ENCODE measurements at regions not wholly inside any gene's neighbourhood (a gene's known extent, or its start where the extent isn't known, plus 50 kb on each side); places are given as distances from the start of the nearest gene placed in this dataset.

GRCh38 chr20:39395478-39396291 is 433.5 kb downstream of the DHX35 start:
- DNase-seq (peak in 2 of 5 donors; percentile 4 to 37), FAIRE-seq (no peak)
- no peaks in the 10 kb centered on the region for H3K9me3 ChIP-seq (ENCODE audit: control insufficient read depth in 2 of 3, insufficient read depth in 1 of 3, low read length in 3 of 3)
- no peak overlapping the region for H3K27ac ChIP-seq (ENCODE audit: low read depth in 2 of 2, low read length in 2 of 2)
- intact Hi-C loops (cut with DNase I) = no loop called here
- no peaks in the 10 kb centered on the region for H3K36me3 ChIP-seq (ENCODE audit: control insufficient read depth in 2 of 3, insufficient read depth in 3 of 3, low read length in 3 of 3)
- H3K4me1 ChIP-seq (ENCODE audit: control insufficient read depth in 2 of 3, insufficient read depth in 2 of 3, low read depth in 1 of 3, low read length in 3 of 3) = no peaks in the 10 kb centered on the region
- no peak overlapping the region for H3K9ac ChIP-seq (ENCODE audit: low read length in 3 of 3)
- H3K4me3 ChIP-seq (ENCODE audit: low read length in 3 of 3) = no peak overlapping the region
- TF ChIP-seq, protein P1, sequence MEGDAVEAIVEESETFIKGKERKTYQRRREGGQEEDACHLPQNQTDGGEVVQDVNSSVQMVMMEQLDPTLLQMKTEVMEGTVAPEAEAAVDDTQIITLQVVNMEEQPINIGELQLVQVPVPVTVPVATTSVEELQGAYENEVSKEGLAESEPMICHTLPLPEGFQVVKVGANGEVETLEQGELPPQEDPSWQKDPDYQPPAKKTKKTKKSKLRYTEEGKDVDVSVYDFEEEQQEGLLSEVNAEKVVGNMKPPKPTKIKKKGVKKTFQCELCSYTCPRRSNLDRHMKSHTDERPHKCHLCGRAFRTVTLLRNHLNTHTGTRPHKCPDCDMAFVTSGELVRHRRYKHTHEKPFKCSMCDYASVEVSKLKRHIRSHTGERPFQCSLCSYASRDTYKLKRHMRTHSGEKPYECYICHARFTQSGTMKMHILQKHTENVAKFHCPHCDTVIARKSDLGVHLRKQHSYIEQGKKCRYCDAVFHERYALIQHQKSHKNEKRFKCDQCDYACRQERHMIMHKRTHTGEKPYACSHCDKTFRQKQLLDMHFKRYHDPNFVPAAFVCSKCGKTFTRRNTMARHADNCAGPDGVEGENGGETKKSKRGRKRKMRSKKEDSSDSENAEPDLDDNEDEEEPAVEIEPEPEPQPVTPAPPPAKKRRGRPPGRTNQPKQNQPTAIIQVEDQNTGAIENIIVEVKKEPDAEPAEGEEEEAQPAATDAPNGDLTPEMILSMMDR (IDR thresholded peaks at IDR 0.05; ENCODE audit: borderline replicate concordance, extremely low read depth, insufficient read depth) = no peak
- no peaks in the 10 kb centered on the region for H3K27me3 ChIP-seq (ENCODE audit: control insufficient read depth, insufficient read depth, low read length)

DNA sequence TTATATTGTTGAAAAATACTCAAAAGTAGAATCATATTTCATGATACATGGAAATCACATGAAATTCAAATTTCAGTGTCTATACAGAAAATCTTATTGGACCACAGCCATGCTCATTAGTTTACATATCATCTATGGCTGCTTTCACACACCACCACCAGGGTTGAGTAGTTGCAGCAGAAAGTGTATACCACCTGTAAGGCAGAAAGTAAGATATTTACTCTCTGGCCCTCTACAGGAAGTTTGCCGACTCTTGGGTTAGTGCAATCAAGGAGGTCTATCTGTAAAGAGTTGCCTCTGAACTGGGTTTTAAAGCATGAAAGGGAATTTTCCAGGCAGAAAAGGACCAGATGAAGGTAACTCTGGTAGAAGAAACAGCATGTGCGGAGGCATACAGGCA is 432.3 kb downstream of the DHX35 start:
- Histone ChIP-seq H3K4me3 (ENCODE audit: low read length in 3 of 3) (no peak overlapping the region), H3K4me1 (ENCODE audit: control insufficient read depth in 2 of 3, insufficient read depth in 2 of 3, low read depth in 1 of 3, low read length in 3 of 3) (no peaks in the 10 kb centered on the region), H3K9me3 (ENCODE audit: control insufficient read depth in 2 of 3, insufficient read depth in 1 of 3, low read length in 3 of 3) (no peaks in the 10 kb centered on the region), H3K27ac (ENCODE audit: low read depth in 2 of 2, low read length in 2 of 2) (no peak overlapping the region), H3K27me3 (ENCODE audit: control insufficient read depth, insufficient read depth, low read length) (no peaks in the 10 kb centered on the region), H3K9ac (ENCODE audit: low read length in 3 of 3) (no peak overlapping the region), H3K36me3 (ENCODE audit: control insufficient read depth in 2 of 3, insufficient read depth in 3 of 3, low read length in 3 of 3) (no peaks in the 10 kb centered on the region)
- intact Hi-C loops (cut with DNase I) = no loop called here
- no peak for FAIRE-seq
- no peak for DNase-seq
- TF ChIP-seq, protein P1 (IDR thresholded peaks at IDR 0.05; ENCODE audit: borderline replicate concordance, extremely low read depth, insufficient read depth) = no peak

- Histone ChIP-seq H3K4me3 (ENCODE audit: low read length in 3 of 3) (no peak overlapping the region), H3K9me3 (ENCODE audit: control insufficient read depth in 2 of 3, insufficient read depth in 1 of 3, low read length in 3 of 3) (no peaks in the 10 kb centered on the region), H3K9ac (ENCODE audit: low read length in 3 of 3) (no peak overlapping the region), H3K4me1 (ENCODE audit: control insufficient read depth in 2 of 3, insufficient read depth in 2 of 3, low read depth in 1 of 3, low read length in 3 of 3) (no peaks in the 10 kb centered on the region), H3K36me3 (ENCODE audit: control insufficient read depth in 2 of 3, insufficient read depth in 3 of 3, low read length in 3 of 3) (no peaks in the 10 kb centered on the region), H3K27me3 (ENCODE audit: control insufficient read depth, insufficient read depth, low read length) (no peaks in the 10 kb centered on the region), H3K27ac (ENCODE audit: low read depth in 2 of 2, low read length in 2 of 2) (no peak overlapping the region)
- intact Hi-C loops (cut with DNase I) = no loop called here
- TF ChIP-seq, protein P1 (IDR thresholded peaks at IDR 0.05; ENCODE audit: borderline replicate concordance, extremely low read depth, insufficient read depth) = no peak
- no peak for FAIRE-seq
- no peak for DNase-seq
These were observed 428.0 kb downstream of the DHX35 start for GRCh38 chr20:39390186-39390585.

Data from kidney (tissue), 13 donors.